K562 (cell line): ENCODE measurements at regions not wholly inside any gene's neighbourhood (a gene's known extent, or its start where the extent isn't known, plus 50 kb on each side); places are given as distances from the start of the nearest gene placed in this dataset.

Experiments used
- ATAC-seq: fragments of 200-7000 bp; cut with Tn5 transposase; 3 replicates; pipeline ENCODE4 v1.9.1; 2020; ENCODE audit warnings: moderate library complexity
- BruUV-seq: library from RNA; stranded (reverse); fragments of 400-500 nt; replicated peaks from 2 replicates; lab custom pipeline; 2021; lab: Mats Ljungman, UMichigan
- CTCF ChIA-PET: fragments of 300-600 bp; formaldehyde crosslinking; extraction: SDS; loops from one replicate; lab custom pipeline; 2021; ENCODE audit warnings: low intra/inter-chr PET ratio; lab: Yijun Ruan, JAX
- POLR2A ChIA-PET: fragments of 300-600, 350-650 bp; sonication (Branson Sonifier 250); formaldehyde crosslinking; extraction: SDS; loops from one replicate; lab custom pipeline; 2021; ENCODE audit warnings: antibody characterized with exemption, inconsistent platforms; lab: Yijun Ruan, JAX
- DNase-seq, 4 experiments: peaks; one replicate each; pipeline versions ENCODE4 v3.0.0 to v3.0.0-alpha.2; 2011 to 2018; ENCODE audit warnings: low spot score in 3 of 4, mixed read lengths in 3 of 4; ENCODE audit errors: extremely low read depth in 1 of 4
- FAIRE-seq: peaks from 2 replicates; lab custom pipeline; 2011; peaks lifted over from hg19 to GRCh38; lab: Jason Lieb, UNC
- H2AFZ ChIP-seq: 2 replicates; pipeline ENCODE4 v1.6.0; 2011; ENCODE audit warnings: low read depth, low read length, control low read depth, inconsistent platforms
- H3K27ac ChIP-seq: fragments of 200-600 bp; 3 replicates; pipeline ENCODE4 v1.8.0; 2011; ENCODE audit warnings: low read depth, mild to moderate bottlenecking, control low read depth, inconsistent platforms, low read length, moderate library complexity, mixed read lengths; ENCODE audit errors: extremely low read depth
- H3K27me3 ChIP-seq, 2 experiments: fragments of 300-600 bp in 1 of 2; 2 replicates in 1 of 2; 3 replicates in 1 of 2; pipeline versions ENCODE4 v1.6.0 to v1.8.0; 2011; ENCODE audit warnings: inconsistent platforms in 2 of 2, low read length in 2 of 2, mild to moderate bottlenecking in 1 of 2, mixed read lengths in 1 of 2, moderate library complexity in 1 of 2; ENCODE audit not compliant: control insufficient read depth in 2 of 2, insufficient read depth in 2 of 2
- H3K36me3 ChIP-seq: fragments of 300-600 bp; 3 replicates; pipeline ENCODE4 v1.8.0; 2011; ENCODE audit warnings: mild to moderate bottlenecking, low read length, inconsistent platforms; ENCODE audit not compliant: control insufficient read depth, insufficient read depth
- H3K4me1 ChIP-seq, 2 experiments: fragments of 200-600 bp in 1 of 2; replicated peaks in 1 of 2; 2 replicates in 1 of 2; 3 replicates in 1 of 2; pipeline versions ENCODE4 v1.5.1 to v1.8.0; 2011; ENCODE audit warnings: inconsistent platforms in 2 of 2, low read length in 2 of 2, mild to moderate bottlenecking in 1 of 2, mixed read lengths in 1 of 2, moderate library complexity in 1 of 2; ENCODE audit not compliant: control insufficient read depth in 2 of 2, insufficient read depth in 2 of 2
- H3K4me2 ChIP-seq: 2 replicates; pipeline ENCODE4 v1.6.1; 2011; ENCODE audit warnings: low read length, control low read depth, inconsistent platforms, mixed read lengths; ENCODE audit not compliant: insufficient read depth
- H3K4me3 ChIP-seq: fragments of 200-600 bp; sonication (generic), shearing (Covaris generic); 2 replicates; pipeline ENCODE4 v1.5.1; 2016; ENCODE audit warnings: control low read depth, inconsistent platforms
- H3K79me2 ChIP-seq: fragments of 200-600 bp; 3 replicates; pipeline ENCODE4 v1.8.0; 2011; ENCODE audit warnings: low read length, inconsistent platforms; ENCODE audit not compliant: control insufficient read depth, insufficient read depth
- H3K9ac ChIP-seq, 2 experiments: 2 replicates each; pipeline versions ENCODE4 v1.6.0 to v1.6.1; 2011; ENCODE audit warnings: low read depth in 2 of 2, low read length in 2 of 2, control low read depth in 1 of 2, inconsistent platforms in 1 of 2, mild to moderate bottlenecking in 1 of 2, mixed read lengths in 1 of 2; ENCODE audit not compliant: insufficient read depth in 1 of 2
- H3K9me1 ChIP-seq: one replicate; pipeline ENCODE4 v1.6.0; 2011; ENCODE audit warnings: inconsistent platforms, mild to moderate bottlenecking, low read length, moderate library complexity; ENCODE audit not compliant: control insufficient read depth, insufficient read depth
- H3K9me3 ChIP-seq: replicated peaks from 2 replicates; pipeline ENCODE4 v1.5.1; 2011; ENCODE audit warnings: low read depth, low read length, inconsistent platforms; ENCODE audit not compliant: control insufficient read depth, insufficient read depth
- H4K20me1 ChIP-seq: replicated peaks from 2 replicates; pipeline ENCODE4 v1.6.1; 2011; ENCODE audit warnings: low read length, inconsistent platforms, mixed read lengths; ENCODE audit not compliant: control insufficient read depth, insufficient read depth
- HDAC3 ChIP-seq: fragments of 450-650 bp; IDR thresholded peaks from 2 replicates; pipeline ENCODE4 v1.6.1; 2018; ENCODE audit warnings: borderline replicate concordance, mild to moderate bottlenecking, moderate library complexity; ENCODE audit not compliant: partially characterized antibody
- HNRNPUL1 ChIP-seq: fragments of 200-400 bp; formaldehyde crosslinking; IDR thresholded peaks from 2 replicates; pipeline ENCODE4 v1.6.1; 2017; ENCODE audit warnings: low read length
- IRF9 ChIP-seq: fragments of 450-650 bp; IDR thresholded peaks from 2 replicates; pipeline ENCODE4 v1.6.1; 2016; ENCODE audit warnings: missing biosample characterization, missing genetic modification characterization
- KDM4B ChIP-seq, 2 experiments: fragments of 450-650 bp in 1 of 2; sonication (generic) in 1 of 2; IDR thresholded peaks; 2 replicates each; pipeline ENCODE4 v1.6.1; 2016 to 2017; ENCODE audit warnings: borderline replicate concordance in 2 of 2, antibody characterized with exemption in 1 of 2, low read depth in 1 of 2, mild to moderate bottlenecking in 1 of 2
- MEF2A ChIP-seq: IDR thresholded peaks from 2 replicates; pipeline ENCODE4 v1.6.1; 2011; ENCODE audit warnings: low read depth, mild to moderate bottlenecking, low read length, moderate library complexity; ENCODE audit not compliant: control insufficient read depth
- NR2C2 ChIP-seq, 2 experiments: fragments of 200-800 bp in 1 of 2; sonication (Bioruptor generic) in 1 of 2; sonication (generic) in 1 of 2; formaldehyde crosslinking in 1 of 2; IDR thresholded peaks; 2 replicates each; pipeline versions ENCODE4 v1.6.1 to v1.8.0; 2016 to 2022; ENCODE audit warnings: mild to moderate bottlenecking in 1 of 2, missing compliant biosample characterization in 1 of 2, missing genetic modification characterization in 1 of 2, missing genetic modification reagents in 1 of 2
- PHF21A ChIP-seq: fragments of 450-650 bp; IDR thresholded peaks from 2 replicates; pipeline ENCODE4 v1.6.1; 2017; ENCODE audit warnings: low read depth, borderline replicate concordance
- SAFB ChIP-seq: fragments of 200-400 bp; formaldehyde crosslinking; IDR thresholded peaks from 2 replicates; pipeline ENCODE4 v1.6.1; 2017; ENCODE audit warnings: low read depth, low read length, borderline replicate concordance
- ZBTB1 ChIP-seq: sonication (generic); formaldehyde crosslinking; IDR thresholded peaks from 2 replicates; pipeline ENCODE4 v1.8.1; 2023; ENCODE audit warnings: missing genetic modification reagents, low read depth, mild to moderate bottlenecking, borderline replicate concordance
- ZBTB11 ChIP-seq, 3 experiments: fragments of 200-800 bp in 1 of 3; fragments of 250-450 bp in 1 of 3; fragments of 450-650 bp in 1 of 3; sonication (Bioruptor Pico) in 1 of 3; sonication (Bioruptor generic) in 1 of 3; formaldehyde crosslinking in 1 of 3; IDR thresholded peaks; 2 replicates each; pipeline versions ENCODE4 v1.6.1 to v1.8.0; 2016 to 2022; ENCODE audit warnings: mild to moderate bottlenecking in 2 of 3, missing genetic modification characterization in 2 of 3, missing compliant biosample characterization in 1 of 3, moderate library complexity in 1 of 3
- ZFP30 ChIP-seq: fragments of 250-450 bp; sonication (Bioruptor Pico); IDR thresholded peaks from 2 replicates; pipeline ENCODE4 v1.8.0; 2022; ENCODE audit warnings: moderate library complexity, mild to moderate bottlenecking, inconsistent platforms, borderline replicate concordance
- ZNF143 ChIP-seq: sonication (generic); formaldehyde crosslinking; IDR thresholded peaks from 2 replicates; pipeline ENCODE4 v1.9.0; 2022; ENCODE audit warnings: mild to moderate bottlenecking, missing genetic modification reagents
- ZNF197 ChIP-seq: fragments of 200-800 bp; sonication (Bioruptor generic); IDR thresholded peaks from 2 replicates; pipeline ENCODE4 v1.6.1; 2016; ENCODE audit warnings: low read depth, missing genetic modification characterization, missing compliant biosample characterization
- WGBS: fragments of 100-300 bp; shearing (Covaris generic); methylation state at CpG from one replicate; pipeline ENCODE4 v1.1.6; 2016; ENCODE audit warnings: low coverage, mixed read lengths; ENCODE audit not compliant: insufficient coverage; ENCODE audit errors: missing lambda C conversion rate; 5-methylcytosine and 5-hydroxymethylcytosine counted together
- in situ Hi-C: fragments of 300-500 bp; cut with MboI; formaldehyde crosslinking; loops from 4 replicates; pipeline ENCODE4 v1.15.0; 2018; ENCODE audit warnings: inconsistent platforms, mixed read lengths
- intact Hi-C: fragments of 100-400 bp; cut with micrococcal nuclease; formaldehyde crosslinking; loops from 2 replicates; pipeline ENCODE4 v1.14.2; 2022
- TF ChIP-seq, protein P1 (sequence below), 3 experiments: IDR thresholded peaks in 2 of 3; conservative IDR thresholded peaks in 1 of 3; 2 replicates each; pipeline ENCODE4 v1.5.1; 2011 to 2012; ENCODE audit warnings: low read length in 3 of 3, mild to moderate bottlenecking in 3 of 3, control low read depth in 2 of 3, improper control_type of control experiment in 1 of 3, inconsistent platforms in 1 of 3, low read depth in 1 of 3, mixed read lengths in 1 of 3, moderate library complexity in 1 of 3; ENCODE audit not compliant: insufficient read depth in 2 of 3

- BruUV-seq = no TSS peak
- H3K27me3 ChIP-seq = no peaks in the 10 kb centered on the region
- CTCF ChIA-PET = no interaction called here
- H3K4me2 ChIP-seq = no peak overlapping the region
- no peaks in the 10 kb centered on the region for H3K79me2 ChIP-seq
- FAIRE-seq = no peak
- ATAC-seq = no peak
- in situ Hi-C loops (no loop called here), intact Hi-C loops (no loop called here)
- H3K4me3 ChIP-seq = no peak overlapping the region
- H3K9me1 ChIP-seq = no peaks in the 10 kb centered on the region
- H3K4me1 ChIP-seq = no peaks in the 10 kb centered on the region
- POLR2A ChIA-PET = no interaction called here
- no peak overlapping the region for H3K27ac ChIP-seq
- H2AFZ ChIP-seq = no peak overlapping the region
- no peak for DNase-seq
- no peaks in the 10 kb centered on the region for H3K36me3 ChIP-seq
- 0% methylated on average over 5 of the region's 6 CpGs for WGBS
- no peak overlapping the region for H3K9ac ChIP-seq
- H4K20me1 ChIP-seq = no peaks in the 10 kb centered on the region
- no peaks in the 10 kb centered on the region for H3K9me3 ChIP-seq
- TF ChIP-seq ZBTB11 (CRISPR knock-in tag; IDR thresholded peaks at IDR 0.05) = no peak
- TF ChIP-seq HDAC3 = no peak
- TF ChIP-seq ZBTB1 (CRISPR knock-in tag) = no peak
- TF ChIP-seq SAFB = no peak
- no peak for TF ChIP-seq NR2C2 (CRISPR knock-in tag; IDR thresholded peaks at IDR 0.05)
- no peak for TF ChIP-seq NR2C2 (tag; IDR thresholded peaks at IDR 0.05)
- TF ChIP-seq PHF21A = no peak
- TF ChIP-seq HNRNPUL1 = no peak
- TF ChIP-seq, protein P1, sequence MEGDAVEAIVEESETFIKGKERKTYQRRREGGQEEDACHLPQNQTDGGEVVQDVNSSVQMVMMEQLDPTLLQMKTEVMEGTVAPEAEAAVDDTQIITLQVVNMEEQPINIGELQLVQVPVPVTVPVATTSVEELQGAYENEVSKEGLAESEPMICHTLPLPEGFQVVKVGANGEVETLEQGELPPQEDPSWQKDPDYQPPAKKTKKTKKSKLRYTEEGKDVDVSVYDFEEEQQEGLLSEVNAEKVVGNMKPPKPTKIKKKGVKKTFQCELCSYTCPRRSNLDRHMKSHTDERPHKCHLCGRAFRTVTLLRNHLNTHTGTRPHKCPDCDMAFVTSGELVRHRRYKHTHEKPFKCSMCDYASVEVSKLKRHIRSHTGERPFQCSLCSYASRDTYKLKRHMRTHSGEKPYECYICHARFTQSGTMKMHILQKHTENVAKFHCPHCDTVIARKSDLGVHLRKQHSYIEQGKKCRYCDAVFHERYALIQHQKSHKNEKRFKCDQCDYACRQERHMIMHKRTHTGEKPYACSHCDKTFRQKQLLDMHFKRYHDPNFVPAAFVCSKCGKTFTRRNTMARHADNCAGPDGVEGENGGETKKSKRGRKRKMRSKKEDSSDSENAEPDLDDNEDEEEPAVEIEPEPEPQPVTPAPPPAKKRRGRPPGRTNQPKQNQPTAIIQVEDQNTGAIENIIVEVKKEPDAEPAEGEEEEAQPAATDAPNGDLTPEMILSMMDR (IDR thresholded peaks at IDR 0.05 in 2 of 3, conservative IDR thresholded peaks at IDR 0.05 in 1 of 3; ENCODE audit: insufficient read depth in 2 of 3, low read depth in 1 of 3, low read length in 3 of 3) = no peak
- no peak for TF ChIP-seq ZNF143 (CRISPR knock-in tag)
- TF ChIP-seq IRF9 (tag) = no peak
- no peak for TF ChIP-seq KDM4B (IDR thresholded peaks at IDR 0.05; ENCODE audit: borderline replicate concordance in 2 of 2, low read depth in 1 of 2)
- no peak for TF ChIP-seq ZFP30 (CRISPR knock-in tag)
- no peak for TF ChIP-seq ZNF197 (CRISPR knock-in tag)
- TF ChIP-seq MEF2A = no peak
These were observed 485.9 kb upstream of the JAG1 start for GRCh38 chr20:11159728-11160127.
